Suprapubic skin (tissue), 4 donors: ENCODE measurements at regions not wholly inside any gene's neighbourhood (a gene's known extent, or its start where the extent isn't known, plus 50 kb on each side); places are given as distances from the start of the nearest gene placed in this dataset.
"Not testable (repeated sequence)": the region's sequence is repeated elsewhere in the genome, so short reads cannot be mapped to it uniquely, and the experiment has no call there.

ENCODE experiments used
- DNase-seq, 2 donors: peaks; one replicate each; pipeline ENCODE4 v3.0.0-alpha.2; 2019; ENCODE audit warnings: low spot score in 2 of 2
- H3K27ac ChIP-seq: fragments of 200-600 bp; sonication (generic); one replicate; pipeline ENCODE4 v1.5.1; 2019
- H3K27me3 ChIP-seq: fragments of 200-600 bp; sonication (generic); one replicate; pipeline ENCODE4 v1.5.1; 2019
- H3K36me3 ChIP-seq: fragments of 200-600 bp; sonication (generic); one replicate; pipeline ENCODE4 v1.5.1; 2019
- H3K4me1 ChIP-seq: fragments of 200-600 bp; sonication (generic); one replicate; pipeline ENCODE4 v1.5.1; 2019
- H3K4me3 ChIP-seq: fragments of 200-600 bp; sonication (generic); one replicate; pipeline ENCODE4 v1.5.1; 2019; ENCODE audit warnings: mild to moderate bottlenecking
- H3K9me3 ChIP-seq: fragments of 200-600 bp; sonication (generic); one replicate; pipeline ENCODE4 v1.5.1; 2019
- CTCF ChIP-seq, 2 donors: fragments of 200-600 bp in 1 of 2; fragments of 450-650 bp in 1 of 2; sonication (generic) in 1 of 2; IDR thresholded peaks; one replicate each; pipeline ENCODE4 v1.5.1; 2016 to 2019; ENCODE audit warnings: antibody characterized with exemption in 2 of 2, mild to moderate bottlenecking in 1 of 2, moderate library complexity in 1 of 2
- EP300 ChIP-seq: sonication (generic); formaldehyde crosslinking; IDR thresholded peaks from one replicate; pipeline ENCODE4 v1.6.1; 2017; ENCODE audit warnings: antibody characterized with exemption
- POLR2A ChIP-seq, 2 donors: fragments of 450-650 bp; IDR thresholded peaks; one replicate each; pipeline ENCODE4 v1.6.1; 2017; ENCODE audit warnings: antibody characterized with exemption in 2 of 2, mild to moderate bottlenecking in 2 of 2, moderate library complexity in 2 of 2
- POLR2AphosphoS5 ChIP-seq, 3 donors: sonication (generic); formaldehyde crosslinking; IDR thresholded peaks; one replicate each; pipeline ENCODE4 v1.6.1; 2017; ENCODE audit warnings: antibody characterized with exemption in 3 of 3
- WGBS: methylation state at CpG from one replicate; pipeline ENCODE4 v1.1.5; 2018; 5-methylcytosine and 5-hydroxymethylcytosine counted together

GRCh38 chr9:135188681-135189151 is 101.2 kb downstream of the OLFM1 start:
- TF ChIP-seq EP300 = no peak
- no peak for TF ChIP-seq POLR2AphosphoS5 (IDR thresholded peaks at IDR 0.05)
- no peak for TF ChIP-seq CTCF (IDR thresholded peaks at IDR 0.05)
- TF ChIP-seq POLR2A (IDR thresholded peaks at IDR 0.05) = no peak
- Histone ChIP-seq H3K36me3 (no peaks in the 10 kb centered on the region), H3K4me1 (peaks cover 18% of the 10 kb centered on the region), H3K9me3 (no peaks in the 10 kb centered on the region), H3K27ac (no peak overlapping the region), H3K4me3 (no peak overlapping the region), H3K27me3 (peaks cover 66% of the 10 kb centered on the region)
- no peak for DNase-seq
- WGBS = 90% methylated on average over 9 of the region's 9 CpGs

GRCh38 chr9:135189497-135189896 is 102.0 kb downstream of the OLFM1 start:
- no peak for DNase-seq
- 86% methylated on average over 5 of the region's 5 CpGs for WGBS
- H3K27me3 ChIP-seq = peaks cover 67% of the 10 kb centered on the region
- no peaks in the 10 kb centered on the region for H3K9me3 ChIP-seq
- H3K4me3 ChIP-seq = no peak overlapping the region
- peaks cover 14% of the 10 kb centered on the region for H3K4me1 ChIP-seq
- TF ChIP-seq POLR2AphosphoS5 (IDR thresholded peaks at IDR 0.05) (no peak), EP300 (no peak), POLR2A (IDR thresholded peaks at IDR 0.05) (no peak), CTCF (IDR thresholded peaks at IDR 0.05) (no peak)
- H3K27ac ChIP-seq = no peak overlapping the region
- no peaks in the 10 kb centered on the region for H3K36me3 ChIP-seq

GRCh38 chr9:135190789-135191577 is 103.5 kb downstream of the OLFM1 start:
- H3K4me1 ChIP-seq = peaks cover 11% of the 10 kb centered on the region
- TF ChIP-seq POLR2AphosphoS5 (IDR thresholded peaks at IDR 0.05) (no peak), CTCF (IDR thresholded peaks at IDR 0.05) (no peak), POLR2A (IDR thresholded peaks at IDR 0.05) (no peak), EP300 (no peak)
- no peaks in the 10 kb centered on the region for H3K9me3 ChIP-seq
- WGBS = 75% methylated on average over 17 of the region's 18 CpGs
- H3K4me3 ChIP-seq = no peak overlapping the region
- H3K27me3 ChIP-seq = peaks cover 68% of the 10 kb centered on the region
- H3K36me3 ChIP-seq = no peaks in the 10 kb centered on the region
- no peak overlapping the region for H3K27ac ChIP-seq
- no peak for DNase-seq

GRCh38 chr9:135192686-135193085 is 105.2 kb downstream of the OLFM1 start:
- Histone ChIP-seq H3K4me1 (no peaks in the 10 kb centered on the region), H3K4me3 (no peak overlapping the region), H3K36me3 (no peaks in the 10 kb centered on the region), H3K27me3 (peaks cover 62% of the 10 kb centered on the region), H3K27ac (no peak overlapping the region), H3K9me3 (no peaks in the 10 kb centered on the region)
- TF ChIP-seq POLR2AphosphoS5 (IDR thresholded peaks at IDR 0.05) (no peak), POLR2A (IDR thresholded peaks at IDR 0.05) (no peak), CTCF (IDR thresholded peaks at IDR 0.05) (no peak), EP300 (no peak)
- no peak for DNase-seq
- 73% methylated on average over 10 of the region's 18 CpGs for WGBS

- not testable (repeated sequence) for H3K4me1 ChIP-seq, H3K4me3 ChIP-seq, H3K27ac ChIP-seq, H3K9me3 ChIP-seq, H3K36me3 ChIP-seq, DNase-seq
- WGBS = 77% methylated on average over 7 of the region's 7 CpGs
- H3K27me3 ChIP-seq = peaks cover 88% of the 10 kb centered on the region
These were observed 108.5 kb downstream of the OLFM1 start for GRCh38 chr9:135195975-135196374.
